ENCODE measurements at regions not wholly inside any gene's neighbourhood (a gene's known extent, or its start where the extent isn't known, plus 50 kb on each side); places are given as distances from the start of the nearest gene placed in this dataset.
"Not testable (repeated sequence)": the region's sequence is repeated elsewhere in the genome, so short reads cannot be mapped to it uniquely, and the experiment has no call there.

DNA sequence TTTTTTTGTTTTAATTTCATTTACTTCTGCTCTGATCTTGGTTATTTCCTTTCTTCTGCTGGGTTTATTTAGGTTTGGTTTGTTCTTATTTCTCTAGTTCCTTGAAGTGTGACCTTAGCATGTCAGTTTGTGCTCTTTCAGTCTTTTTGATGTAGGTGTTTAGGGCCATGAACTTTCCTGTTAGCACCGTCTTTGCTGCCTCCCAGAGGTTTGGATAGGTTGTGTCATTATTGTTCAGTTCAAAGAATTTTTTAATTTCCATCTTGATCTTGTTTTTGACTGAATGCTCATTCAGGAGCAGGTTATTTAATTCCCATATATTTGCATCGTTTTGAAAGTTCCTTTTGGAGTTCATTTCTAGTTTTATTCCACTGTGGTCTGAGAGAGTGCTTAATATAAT lies 539.0 kb upstream of the ZP4 start:
- TF ChIP-seq, protein P1, sequence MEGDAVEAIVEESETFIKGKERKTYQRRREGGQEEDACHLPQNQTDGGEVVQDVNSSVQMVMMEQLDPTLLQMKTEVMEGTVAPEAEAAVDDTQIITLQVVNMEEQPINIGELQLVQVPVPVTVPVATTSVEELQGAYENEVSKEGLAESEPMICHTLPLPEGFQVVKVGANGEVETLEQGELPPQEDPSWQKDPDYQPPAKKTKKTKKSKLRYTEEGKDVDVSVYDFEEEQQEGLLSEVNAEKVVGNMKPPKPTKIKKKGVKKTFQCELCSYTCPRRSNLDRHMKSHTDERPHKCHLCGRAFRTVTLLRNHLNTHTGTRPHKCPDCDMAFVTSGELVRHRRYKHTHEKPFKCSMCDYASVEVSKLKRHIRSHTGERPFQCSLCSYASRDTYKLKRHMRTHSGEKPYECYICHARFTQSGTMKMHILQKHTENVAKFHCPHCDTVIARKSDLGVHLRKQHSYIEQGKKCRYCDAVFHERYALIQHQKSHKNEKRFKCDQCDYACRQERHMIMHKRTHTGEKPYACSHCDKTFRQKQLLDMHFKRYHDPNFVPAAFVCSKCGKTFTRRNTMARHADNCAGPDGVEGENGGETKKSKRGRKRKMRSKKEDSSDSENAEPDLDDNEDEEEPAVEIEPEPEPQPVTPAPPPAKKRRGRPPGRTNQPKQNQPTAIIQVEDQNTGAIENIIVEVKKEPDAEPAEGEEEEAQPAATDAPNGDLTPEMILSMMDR (IDR thresholded peaks at IDR 0.05; ENCODE audit: low read length), result not testable (repeated sequence)
- not testable (repeated sequence) for TF ChIP-seq EZH2phosphoT487 (IDR thresholded peaks at IDR 0.05; ENCODE audit: low read length); EZH2 (optimal IDR thresholded peaks at IDR 0.05; ENCODE audit: low read depth, low read length)

Data from MM.1S (cell line).